Panc1 (cell line): ENCODE measurements at regions not wholly inside any gene's neighbourhood (a gene's known extent, or its start where the extent isn't known, plus 50 kb on each side); places are given as distances from the start of the nearest gene placed in this dataset.

Source experiments
- ATAC-seq: fragments of 200-7000 bp; cut with Tn5 transposase; 2 replicates; pipeline ENCODE4 v1.9.1; 2020; ENCODE audit warnings: mild to moderate bottlenecking, moderate library complexity
- BruUV-seq: library from RNA; stranded (reverse); fragments of 400-500 nt; replicated peaks from 2 replicates; lab custom pipeline; 2021; lab: Mats Ljungman, UMichigan
- CTCF ChIA-PET: fragments of 300-600 bp; sonication (Branson Sonifier 250); formaldehyde crosslinking; loops from one replicate; lab custom pipeline; 2022; ENCODE audit warnings: antibody characterized with exemption; lab: Charles Lee
- POLR2A ChIA-PET: fragments of 300-600 bp; sonication (Branson Sonifier 250); formaldehyde crosslinking; loops from one replicate; lab custom pipeline; 2022; ENCODE audit warnings: antibody characterized with exemption; lab: Charles Lee
- DNase-seq: peaks from one replicate; pipeline ENCODE4 v3.0.0-alpha.2; 2010; ENCODE audit warnings: low read depth, low spot score
- H3K27ac ChIP-seq: 2 replicates; pipeline ENCODE4 v1.5.1; 2011; ENCODE audit warnings: mild to moderate bottlenecking, low read length, inconsistent platforms
- H3K27me3 ChIP-seq: fragments of 200-500 bp; sonication (Bioruptor generic); 2 replicates; pipeline ENCODE4 v1.6.0; 2014; ENCODE audit warnings: low read length, inconsistent platforms; ENCODE audit not compliant: control insufficient read depth, insufficient read depth
- H3K36me3 ChIP-seq: fragments of 200-500 bp; sonication (Bioruptor generic); 2 replicates; pipeline ENCODE4 v1.5.1; 2014; ENCODE audit warnings: inconsistent platforms, mild to moderate bottlenecking, low read length, moderate library complexity; ENCODE audit not compliant: control insufficient read depth, insufficient read depth
- H3K4me1 ChIP-seq: 2 replicates; pipeline ENCODE4 v1.5.1; 2011; ENCODE audit warnings: inconsistent platforms, mild to moderate bottlenecking, low read length, moderate library complexity; ENCODE audit not compliant: control insufficient read depth, insufficient read depth
- H3K4me3 ChIP-seq, 2 experiments: 2 replicates each; pipeline ENCODE4 v1.5.1; 2011 to 2012; ENCODE audit warnings: low read depth in 2 of 2, low read length in 2 of 2, mild to moderate bottlenecking in 2 of 2, inconsistent platforms in 1 of 2, moderate library complexity in 1 of 2
- H3K9me3 ChIP-seq: fragments of 200-500 bp; sonication (Bioruptor generic); 2 replicates; pipeline ENCODE4 v1.5.1; 2014; ENCODE audit warnings: low read depth, mild to moderate bottlenecking, inconsistent platforms, low read length, moderate library complexity; ENCODE audit not compliant: control insufficient read depth, insufficient read depth
- CTCF ChIP-seq: fragments of 450-650 bp; IDR thresholded peaks from 2 replicates; pipeline ENCODE4 v1.5.1; 2017; ENCODE audit warnings: mild to moderate bottlenecking
- POLR2AphosphoS5 ChIP-seq: IDR thresholded peaks from 2 replicates; pipeline ENCODE4 v1.6.1; 2012; ENCODE audit warnings: mild to moderate bottlenecking, low read depth, low read length, moderate library complexity
- SIN3A ChIP-seq: IDR thresholded peaks from 2 replicates; pipeline ENCODE4 v1.6.1; 2012; ENCODE audit warnings: low read depth, mild to moderate bottlenecking, low read length, moderate library complexity, borderline replicate concordance; ENCODE audit not compliant: insufficient read depth
- TCF7L2 ChIP-seq: IDR thresholded peaks from 2 replicates; pipeline ENCODE4 v1.6.1; 2011; ENCODE audit warnings: mild to moderate bottlenecking, low read depth, low read length, inconsistent platforms
- in situ Hi-C: cut with HindIII; loops from 2 replicates; pipeline ENCODE4 v1.10.0; 2016; ENCODE audit warnings: low sequenced_read_pairs, low pct_unique_long_range_greater_than_20kb
- intact Hi-C: fragments of 100-400 bp; cut with micrococcal nuclease; formaldehyde crosslinking; loops from one replicate; pipeline ENCODE4 v1.10.0; 2022; ENCODE audit not compliant: unreplicated experiment
- TF ChIP-seq, protein P1 (sequence below), 2 experiments: IDR thresholded peaks; 2 replicates each; pipeline ENCODE4 v1.6.1; 2011 to 2012; ENCODE audit warnings: low read depth in 2 of 2, control low read depth in 1 of 2, low read length in 1 of 2, mild to moderate bottlenecking in 1 of 2, moderate library complexity in 1 of 2; ENCODE audit not compliant: insufficient read depth in 1 of 2

DNA sequence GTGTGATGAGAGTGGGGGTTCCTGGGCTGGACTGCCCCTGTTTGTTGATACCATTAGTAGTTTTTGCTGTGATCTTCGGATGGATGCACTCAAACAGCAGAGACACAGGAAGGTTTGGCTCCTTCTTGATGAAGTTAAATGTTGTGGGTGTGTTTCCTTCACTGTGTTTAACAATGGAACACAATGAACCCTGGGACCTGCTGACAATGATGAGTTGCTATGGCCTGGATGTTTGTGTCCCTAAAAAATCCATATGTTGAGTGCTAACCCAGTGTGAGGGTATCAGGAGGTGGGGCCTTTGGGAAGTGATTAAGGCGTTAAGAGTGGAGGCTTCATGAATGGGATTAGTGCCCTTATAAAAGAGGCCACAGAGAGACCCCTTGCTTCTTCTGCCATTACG lies 237.4 kb upstream of the HS6ST1 start:
- no peak overlapping the region for H3K27ac ChIP-seq
- intact Hi-C loops = no loop called here
- no peaks in the 10 kb centered on the region for H3K27me3 ChIP-seq
- H3K4me1 ChIP-seq = no peaks in the 10 kb centered on the region
- no TSS peak for BruUV-seq
- no peak for TF ChIP-seq CTCF
- TF ChIP-seq SIN3A = no peak
- no peak for TF ChIP-seq TCF7L2
- no peak for TF ChIP-seq POLR2AphosphoS5
- TF ChIP-seq, protein P1, sequence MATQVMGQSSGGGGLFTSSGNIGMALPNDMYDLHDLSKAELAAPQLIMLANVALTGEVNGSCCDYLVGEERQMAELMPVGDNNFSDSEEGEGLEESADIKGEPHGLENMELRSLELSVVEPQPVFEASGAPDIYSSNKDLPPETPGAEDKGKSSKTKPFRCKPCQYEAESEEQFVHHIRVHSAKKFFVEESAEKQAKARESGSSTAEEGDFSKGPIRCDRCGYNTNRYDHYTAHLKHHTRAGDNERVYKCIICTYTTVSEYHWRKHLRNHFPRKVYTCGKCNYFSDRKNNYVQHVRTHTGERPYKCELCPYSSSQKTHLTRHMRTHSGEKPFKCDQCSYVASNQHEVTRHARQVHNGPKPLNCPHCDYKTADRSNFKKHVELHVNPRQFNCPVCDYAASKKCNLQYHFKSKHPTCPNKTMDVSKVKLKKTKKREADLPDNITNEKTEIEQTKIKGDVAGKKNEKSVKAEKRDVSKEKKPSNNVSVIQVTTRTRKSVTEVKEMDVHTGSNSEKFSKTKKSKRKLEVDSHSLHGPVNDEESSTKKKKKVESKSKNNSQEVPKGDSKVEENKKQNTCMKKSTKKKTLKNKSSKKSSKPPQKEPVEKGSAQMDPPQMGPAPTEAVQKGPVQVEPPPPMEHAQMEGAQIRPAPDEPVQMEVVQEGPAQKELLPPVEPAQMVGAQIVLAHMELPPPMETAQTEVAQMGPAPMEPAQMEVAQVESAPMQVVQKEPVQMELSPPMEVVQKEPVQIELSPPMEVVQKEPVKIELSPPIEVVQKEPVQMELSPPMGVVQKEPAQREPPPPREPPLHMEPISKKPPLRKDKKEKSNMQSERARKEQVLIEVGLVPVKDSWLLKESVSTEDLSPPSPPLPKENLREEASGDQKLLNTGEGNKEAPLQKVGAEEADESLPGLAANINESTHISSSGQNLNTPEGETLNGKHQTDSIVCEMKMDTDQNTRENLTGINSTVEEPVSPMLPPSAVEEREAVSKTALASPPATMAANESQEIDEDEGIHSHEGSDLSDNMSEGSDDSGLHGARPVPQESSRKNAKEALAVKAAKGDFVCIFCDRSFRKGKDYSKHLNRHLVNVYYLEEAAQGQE (IDR thresholded peaks at IDR 0.05; ENCODE audit: insufficient read depth in 1 of 2, low read depth in 2 of 2, low read length in 1 of 2) = no peak
- in situ Hi-C loops = no loop called here
- DNase-seq (no peak), ATAC-seq (no peak)
- POLR2A ChIA-PET = no interaction called here
- no peaks in the 10 kb centered on the region for H3K36me3 ChIP-seq
- H3K4me3 ChIP-seq = no peak overlapping the region
- CTCF ChIA-PET = no interaction called here
- H3K9me3 ChIP-seq = no peaks in the 10 kb centered on the region

DNA sequence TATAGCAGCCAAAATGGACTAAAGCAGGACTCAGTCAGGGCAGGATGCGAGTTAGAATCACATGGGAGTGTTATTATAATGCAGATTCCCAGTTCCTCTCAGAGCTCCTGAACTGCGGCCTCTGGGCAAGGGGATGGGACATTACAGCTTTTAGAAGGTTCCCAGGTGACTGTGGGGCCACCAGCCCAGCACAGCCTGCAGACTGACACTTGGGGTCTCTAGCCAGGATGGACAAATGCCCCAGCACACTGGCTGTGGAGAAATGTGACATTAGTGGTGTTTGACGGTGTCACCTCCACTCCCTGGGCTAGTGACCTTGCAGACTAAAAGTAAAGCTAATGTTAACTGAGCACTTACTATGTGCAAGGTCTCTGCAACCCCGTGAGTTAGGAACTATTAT lies 238.0 kb upstream of the HS6ST1 start:
- BruUV-seq = no TSS peak
- H3K9me3 ChIP-seq = no peaks in the 10 kb centered on the region
- H3K27me3 ChIP-seq = no peaks in the 10 kb centered on the region
- CTCF ChIA-PET = no interaction called here
- in situ Hi-C loops = no loop called here
- no peak overlapping the region for H3K27ac ChIP-seq
- POLR2A ChIA-PET = no interaction called here
- DNase-seq = no peak
- H3K36me3 ChIP-seq = no peaks in the 10 kb centered on the region
- no peak overlapping the region for H3K4me3 ChIP-seq
- TF ChIP-seq, protein P1 (IDR thresholded peaks at IDR 0.05; ENCODE audit: insufficient read depth in 1 of 2, low read depth in 2 of 2, low read length in 1 of 2) = no peak
- TF ChIP-seq SIN3A (no peak), CTCF (no peak), POLR2AphosphoS5 (no peak), TCF7L2 (no peak)
- intact Hi-C loops = no loop called here
- no peak for ATAC-seq
- H3K4me1 ChIP-seq = no peaks in the 10 kb centered on the region
